ENCODE measurements at regions not wholly inside any gene's neighbourhood (a gene's known extent, or its start where the extent isn't known, plus 50 kb on each side); places are given as distances from the start of the nearest gene placed in this dataset.

DNA sequence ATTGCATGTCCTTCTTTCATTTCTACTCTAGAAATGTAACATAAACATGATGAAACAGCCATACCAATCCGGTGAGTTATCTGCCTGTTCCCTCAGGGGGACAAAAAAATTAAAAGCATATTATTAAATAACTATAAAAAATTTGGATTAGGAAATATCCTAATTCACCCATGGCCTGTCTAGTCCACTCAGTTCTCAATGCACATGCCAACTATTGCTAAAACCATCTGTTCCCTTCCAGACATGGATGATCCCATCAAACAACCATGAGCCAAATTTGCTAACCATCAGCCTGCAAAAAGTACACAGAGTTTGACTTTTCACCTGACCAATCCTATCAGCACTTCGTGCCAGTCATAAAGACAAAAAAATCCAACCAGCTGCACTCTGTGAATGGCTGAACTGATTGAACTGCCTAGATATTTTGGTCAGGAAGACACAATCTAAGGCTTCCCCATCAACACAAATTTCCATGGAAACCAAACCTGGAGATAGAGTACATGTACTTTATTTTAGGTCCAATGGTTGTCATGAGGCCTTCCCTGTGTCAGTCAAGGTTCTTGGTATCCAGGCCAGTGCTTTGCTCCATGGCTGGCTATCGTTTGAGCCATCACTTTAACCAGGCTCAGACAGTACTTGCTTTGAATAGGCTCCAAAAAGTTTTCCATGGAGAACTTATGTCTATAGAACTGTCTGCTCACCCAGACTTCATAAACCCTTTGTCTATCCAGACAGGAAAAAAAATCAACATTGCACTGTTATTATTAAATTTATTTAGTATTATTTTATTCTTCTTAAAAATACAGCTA lies 570.8 kb downstream of the LTN1 start:
- TF ChIP-seq CEBPB (IDR thresholded peaks at IDR 0.05), result no peak
- no peak for TF ChIP-seq RAD21 (IDR thresholded peaks at IDR 0.05; ENCODE audit: low read depth)
- no peak for TF ChIP-seq NFIC (IDR thresholded peaks at IDR 0.05)
- TF ChIP-seq, protein P1, sequence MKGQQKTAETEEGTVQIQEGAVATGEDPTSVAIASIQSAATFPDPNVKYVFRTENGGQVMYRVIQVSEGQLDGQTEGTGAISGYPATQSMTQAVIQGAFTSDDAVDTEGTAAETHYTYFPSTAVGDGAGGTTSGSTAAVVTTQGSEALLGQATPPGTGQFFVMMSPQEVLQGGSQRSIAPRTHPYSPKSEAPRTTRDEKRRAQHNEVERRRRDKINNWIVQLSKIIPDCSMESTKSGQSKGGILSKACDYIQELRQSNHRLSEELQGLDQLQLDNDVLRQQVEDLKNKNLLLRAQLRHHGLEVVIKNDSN (IDR thresholded peaks at IDR 0.05), result no peak

DNA sequence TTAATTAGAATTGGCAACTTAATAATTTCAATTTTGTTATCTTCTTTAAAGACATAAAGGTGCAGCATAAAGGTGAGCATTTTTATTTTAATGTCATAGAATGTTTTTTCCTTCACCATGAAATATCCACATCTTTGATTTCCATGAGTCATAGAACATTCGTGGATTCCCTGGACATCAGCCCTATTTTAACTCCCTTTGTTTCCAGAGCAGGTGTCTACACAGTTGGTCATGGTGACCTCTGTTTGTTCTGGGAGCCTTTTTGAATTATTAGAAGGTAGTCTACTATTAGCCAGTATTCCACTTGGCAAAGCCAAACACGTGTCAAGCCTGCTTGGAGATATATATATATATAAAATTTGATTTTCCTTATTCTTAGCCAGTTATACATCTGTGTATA lies 572.9 kb downstream of the LTN1 start:
- TF ChIP-seq YY1 (IDR thresholded peaks at IDR 0.05; ENCODE audit: low read depth) (no peak), ZBTB7A (IDR thresholded peaks at IDR 0.05; ENCODE audit: low read depth) (no peak), CREB1 (IDR thresholded peaks at IDR 0.05; ENCODE audit: low read depth) (no peak), TAF1 (IDR thresholded peaks at IDR 0.05; ENCODE audit: low read depth) (no peak), NFIC (IDR thresholded peaks at IDR 0.05) (no peak), CEBPB (IDR thresholded peaks at IDR 0.05) (no peak), EGR1 (IDR thresholded peaks at IDR 0.05) (no peak), TCF12 (IDR thresholded peaks at IDR 0.05; ENCODE audit: low read depth) (no peak), RAD21 (IDR thresholded peaks at IDR 0.05; ENCODE audit: low read depth) (no peak), FOXM1 (IDR thresholded peaks at IDR 0.05; ENCODE audit: borderline replicate concordance, low read depth) (no peak)
- TF ChIP-seq, protein P2, sequence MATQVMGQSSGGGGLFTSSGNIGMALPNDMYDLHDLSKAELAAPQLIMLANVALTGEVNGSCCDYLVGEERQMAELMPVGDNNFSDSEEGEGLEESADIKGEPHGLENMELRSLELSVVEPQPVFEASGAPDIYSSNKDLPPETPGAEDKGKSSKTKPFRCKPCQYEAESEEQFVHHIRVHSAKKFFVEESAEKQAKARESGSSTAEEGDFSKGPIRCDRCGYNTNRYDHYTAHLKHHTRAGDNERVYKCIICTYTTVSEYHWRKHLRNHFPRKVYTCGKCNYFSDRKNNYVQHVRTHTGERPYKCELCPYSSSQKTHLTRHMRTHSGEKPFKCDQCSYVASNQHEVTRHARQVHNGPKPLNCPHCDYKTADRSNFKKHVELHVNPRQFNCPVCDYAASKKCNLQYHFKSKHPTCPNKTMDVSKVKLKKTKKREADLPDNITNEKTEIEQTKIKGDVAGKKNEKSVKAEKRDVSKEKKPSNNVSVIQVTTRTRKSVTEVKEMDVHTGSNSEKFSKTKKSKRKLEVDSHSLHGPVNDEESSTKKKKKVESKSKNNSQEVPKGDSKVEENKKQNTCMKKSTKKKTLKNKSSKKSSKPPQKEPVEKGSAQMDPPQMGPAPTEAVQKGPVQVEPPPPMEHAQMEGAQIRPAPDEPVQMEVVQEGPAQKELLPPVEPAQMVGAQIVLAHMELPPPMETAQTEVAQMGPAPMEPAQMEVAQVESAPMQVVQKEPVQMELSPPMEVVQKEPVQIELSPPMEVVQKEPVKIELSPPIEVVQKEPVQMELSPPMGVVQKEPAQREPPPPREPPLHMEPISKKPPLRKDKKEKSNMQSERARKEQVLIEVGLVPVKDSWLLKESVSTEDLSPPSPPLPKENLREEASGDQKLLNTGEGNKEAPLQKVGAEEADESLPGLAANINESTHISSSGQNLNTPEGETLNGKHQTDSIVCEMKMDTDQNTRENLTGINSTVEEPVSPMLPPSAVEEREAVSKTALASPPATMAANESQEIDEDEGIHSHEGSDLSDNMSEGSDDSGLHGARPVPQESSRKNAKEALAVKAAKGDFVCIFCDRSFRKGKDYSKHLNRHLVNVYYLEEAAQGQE (IDR thresholded peaks at IDR 0.05; ENCODE audit: low read depth), result no peak
- TF ChIP-seq, protein P3, sequence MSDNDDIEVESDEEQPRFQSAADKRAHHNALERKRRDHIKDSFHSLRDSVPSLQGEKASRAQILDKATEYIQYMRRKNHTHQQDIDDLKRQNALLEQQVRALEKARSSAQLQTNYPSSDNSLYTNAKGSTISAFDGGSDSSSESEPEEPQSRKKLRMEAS (IDR thresholded peaks at IDR 0.05), result no peak
- TF ChIP-seq, protein P1 (IDR thresholded peaks at IDR 0.05), result no peak

DNA sequence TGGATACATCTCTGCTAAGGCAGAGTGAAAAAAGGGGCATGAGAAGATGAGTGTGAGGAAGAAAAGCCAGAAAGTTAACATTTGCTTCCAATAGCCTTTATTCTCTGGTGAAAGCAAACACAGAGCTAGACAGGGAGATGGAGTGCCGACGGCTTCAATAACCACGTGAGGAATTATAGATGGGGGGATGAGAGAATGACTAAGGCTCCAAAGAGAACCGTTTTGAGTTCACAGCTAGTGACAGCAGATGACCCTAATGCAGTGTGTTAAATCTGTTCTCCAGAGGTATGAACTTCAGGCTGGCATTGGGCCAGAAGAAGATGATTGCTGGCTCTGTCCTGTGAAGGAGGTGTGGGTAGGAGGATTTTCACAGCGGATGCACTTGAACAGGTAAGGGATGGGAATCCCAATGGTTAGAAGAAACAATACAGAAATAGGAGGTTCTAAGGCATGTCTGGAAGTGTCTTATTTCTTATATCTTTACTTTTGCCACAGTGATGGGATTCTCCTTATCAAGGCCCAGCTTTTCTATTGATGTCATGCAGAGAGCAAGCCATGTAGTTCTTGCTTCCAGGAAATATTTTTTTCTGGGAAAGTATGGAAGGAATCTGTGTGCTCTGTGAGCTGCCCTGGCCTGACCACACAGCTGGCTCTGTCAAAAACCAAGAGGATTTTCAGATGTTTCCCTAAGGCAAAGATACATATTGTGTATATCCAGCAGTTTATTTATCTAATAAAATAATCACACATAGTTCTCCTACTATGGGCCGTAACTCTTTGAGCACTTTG lies 573.8 kb downstream of the LTN1 start:
- no peak for TF ChIP-seq TAF1 (IDR thresholded peaks at IDR 0.05; ENCODE audit: low read depth)
- no peak for TF ChIP-seq TEAD4 (IDR thresholded peaks at IDR 0.05)
- TF ChIP-seq TCF12 (IDR thresholded peaks at IDR 0.05; ENCODE audit: low read depth), result no peak
- no peak for TF ChIP-seq YY1 (IDR thresholded peaks at IDR 0.05; ENCODE audit: low read depth)
- no peak for TF ChIP-seq CREB1 (IDR thresholded peaks at IDR 0.05; ENCODE audit: low read depth)
- no peak for TF ChIP-seq EP300 (IDR thresholded peaks at IDR 0.05; ENCODE audit: borderline replicate concordance)
- TF ChIP-seq, protein P1 (IDR thresholded peaks at IDR 0.05), result no peak
- TF ChIP-seq, protein P3 (IDR thresholded peaks at IDR 0.05), result no peak
- no peak for TF ChIP-seq ZBTB7A (IDR thresholded peaks at IDR 0.05; ENCODE audit: low read depth)
- TF ChIP-seq, protein P2 (IDR thresholded peaks at IDR 0.05; ENCODE audit: low read depth), result no peak
- TF ChIP-seq EGR1 (IDR thresholded peaks at IDR 0.05), result no peak
- no peak for TF ChIP-seq RAD21 (IDR thresholded peaks at IDR 0.05; ENCODE audit: low read depth)
- TF ChIP-seq FOXM1 (IDR thresholded peaks at IDR 0.05; ENCODE audit: borderline replicate concordance, low read depth), result no peak
- no peak for TF ChIP-seq NFIC (IDR thresholded peaks at IDR 0.05)
- TF ChIP-seq CEBPB (IDR thresholded peaks at IDR 0.05), result no peak

DNA sequence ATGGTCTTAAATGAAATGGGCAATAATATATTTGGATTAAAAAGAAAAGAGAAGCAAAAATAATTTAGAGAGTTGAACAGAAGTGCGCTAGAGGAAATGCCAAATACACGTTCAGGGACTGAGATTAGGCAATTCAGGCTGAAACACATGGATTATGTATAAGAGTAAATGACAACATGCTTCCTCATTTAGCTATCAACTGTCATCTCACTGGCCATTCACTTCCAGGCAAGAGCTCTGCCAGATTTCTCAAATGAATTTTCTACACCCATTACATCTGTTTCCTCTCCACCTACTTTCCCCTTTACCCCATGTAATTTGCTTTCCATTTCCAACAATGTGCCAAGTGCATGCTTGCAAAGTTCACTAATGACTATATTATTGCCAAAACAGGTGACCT lies 582.4 kb downstream of the LTN1 start:
- TF ChIP-seq, protein P2 (IDR thresholded peaks at IDR 0.05; ENCODE audit: low read depth), result no peak
- TF ChIP-seq ZBTB7A (IDR thresholded peaks at IDR 0.05; ENCODE audit: low read depth) (no peak), TEAD4 (IDR thresholded peaks at IDR 0.05) (no peak), TCF12 (IDR thresholded peaks at IDR 0.05; ENCODE audit: low read depth) (no peak), RAD21 (IDR thresholded peaks at IDR 0.05; ENCODE audit: low read depth) (no peak), CREB1 (IDR thresholded peaks at IDR 0.05; ENCODE audit: low read depth) (no peak), FOXM1 (IDR thresholded peaks at IDR 0.05; ENCODE audit: borderline replicate concordance, low read depth) (no peak), EGR1 (IDR thresholded peaks at IDR 0.05) (no peak), CEBPB (IDR thresholded peaks at IDR 0.05) (no peak), TAF1 (IDR thresholded peaks at IDR 0.05; ENCODE audit: low read depth) (no peak), NFIC (IDR thresholded peaks at IDR 0.05) (no peak), YY1 (IDR thresholded peaks at IDR 0.05; ENCODE audit: low read depth) (no peak), EP300 (IDR thresholded peaks at IDR 0.05; ENCODE audit: borderline replicate concordance) (no peak)
- TF ChIP-seq, protein P1 (IDR thresholded peaks at IDR 0.05), result no peak
- TF ChIP-seq, protein P3 (IDR thresholded peaks at IDR 0.05), result no peak

Data from Ishikawa (cell line).